Stimulated activated CD8-positive, alpha-beta memory T cell treated with anti-CD3 and anti-CD28 coated beads, Interleukin-7, amount 100 ng/mL, for 24 hours (primary cell): ENCODE measurements at regions not wholly inside any gene's neighbourhood (a gene's known extent, or its start where the extent isn't known, plus 50 kb on each side); places are given as distances from the start of the nearest gene placed in this dataset.

ENCODE experiments used
- DNase-seq: peaks from one replicate; pipeline ENCODE4 v3.0.0-alpha.2; 2020; ENCODE audit warnings: low read depth

DNA sequence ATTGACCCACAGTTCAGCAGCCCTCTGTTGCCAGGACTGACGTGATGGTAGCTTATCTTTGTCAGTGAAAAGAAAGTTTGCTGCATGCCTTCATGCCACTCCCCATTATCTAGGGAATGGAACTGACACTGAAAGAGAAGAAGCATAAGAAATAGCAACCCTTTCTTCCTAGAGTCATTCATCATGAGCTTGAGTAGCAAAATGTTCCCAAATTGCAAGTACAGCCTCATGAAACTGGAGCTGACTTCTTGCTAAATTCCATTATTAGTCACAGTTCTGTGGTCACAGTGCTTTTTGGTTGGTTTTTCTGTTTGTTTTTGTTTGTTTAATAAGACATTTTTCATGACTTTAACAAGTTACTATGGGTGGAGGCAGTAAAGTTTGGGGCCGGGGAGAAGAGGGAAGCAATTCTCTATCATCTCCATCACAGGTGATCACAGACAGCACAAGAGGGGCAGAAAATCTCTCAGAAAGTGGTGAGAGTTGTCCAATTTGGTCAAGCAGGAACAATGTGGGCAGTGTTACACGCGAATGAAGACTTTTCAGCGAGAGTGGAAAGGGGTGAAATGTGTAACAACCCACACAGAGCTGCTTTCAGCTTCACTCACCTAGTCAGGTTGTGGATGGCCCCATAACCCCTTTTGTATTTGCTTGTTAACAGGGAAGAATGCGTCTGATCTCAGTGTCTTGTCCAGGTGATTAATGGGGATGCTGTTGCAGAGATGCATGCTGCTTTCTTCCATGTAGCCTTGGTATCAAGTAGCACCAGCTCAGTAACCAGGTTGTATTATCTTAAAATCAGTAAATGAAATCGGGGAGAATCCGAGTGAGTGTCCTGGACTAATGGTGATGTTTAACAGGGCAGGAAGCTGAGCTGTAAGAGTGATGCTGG is 440.4 kb downstream of the DMRT2 start:
- DNase-seq: no peak

DNA sequence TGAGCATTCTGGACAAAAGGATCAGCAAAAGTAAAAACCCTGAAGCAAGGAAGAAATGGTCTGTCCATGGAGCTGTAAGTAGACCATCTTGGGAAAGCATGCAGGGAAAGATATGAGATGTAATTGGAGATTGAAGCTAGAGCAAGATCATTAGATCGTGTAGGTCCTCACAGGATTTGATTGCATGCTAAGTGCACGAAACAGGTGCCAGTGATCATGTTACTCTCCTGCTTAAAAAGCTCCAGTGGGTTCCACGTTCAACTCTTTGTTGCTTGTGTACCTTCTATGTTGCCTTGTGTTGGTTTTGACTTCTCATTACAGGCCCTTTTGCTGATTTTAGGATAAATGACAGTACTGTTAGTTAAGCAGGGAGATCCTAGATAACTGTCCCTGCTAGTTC is 442.0 kb downstream of the DMRT2 start:
- DNase-seq: no peak

DNA sequence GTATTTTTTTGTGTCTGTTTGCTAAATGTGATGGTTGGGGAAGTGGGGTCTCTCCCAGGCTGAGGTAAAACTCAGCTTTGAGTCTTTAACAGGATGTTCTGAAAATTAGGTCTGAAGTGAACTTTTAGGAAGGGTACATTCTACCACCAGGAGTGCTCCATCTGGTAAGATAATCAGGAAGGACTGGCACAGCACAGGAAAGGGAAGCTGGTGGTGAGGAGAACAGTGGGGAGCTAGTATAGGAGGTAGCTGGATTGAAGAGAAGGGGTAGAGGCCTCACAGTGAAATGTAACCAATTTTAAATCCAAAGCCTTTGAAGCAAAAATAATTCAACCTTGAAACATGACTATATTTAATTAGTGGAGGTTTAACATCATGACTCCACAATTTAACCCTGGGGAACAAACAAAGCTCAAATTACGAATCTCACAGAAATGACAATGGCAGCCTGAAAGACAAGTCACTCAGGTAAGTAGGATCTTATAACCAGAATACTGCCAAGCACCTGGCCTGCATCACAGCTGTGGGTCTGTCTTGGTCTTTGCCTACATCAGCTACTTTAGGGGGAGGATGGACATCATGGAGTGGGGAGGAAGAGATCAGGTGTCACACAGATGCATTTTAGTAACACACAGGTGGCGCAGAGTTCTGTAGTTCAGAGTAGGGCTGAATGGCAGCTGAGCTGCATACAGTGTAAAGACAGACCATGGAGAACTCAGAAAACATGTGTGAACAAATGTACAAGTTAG is 445.3 kb downstream of the DMRT2 start:
- DNase-seq: no peak

DNA sequence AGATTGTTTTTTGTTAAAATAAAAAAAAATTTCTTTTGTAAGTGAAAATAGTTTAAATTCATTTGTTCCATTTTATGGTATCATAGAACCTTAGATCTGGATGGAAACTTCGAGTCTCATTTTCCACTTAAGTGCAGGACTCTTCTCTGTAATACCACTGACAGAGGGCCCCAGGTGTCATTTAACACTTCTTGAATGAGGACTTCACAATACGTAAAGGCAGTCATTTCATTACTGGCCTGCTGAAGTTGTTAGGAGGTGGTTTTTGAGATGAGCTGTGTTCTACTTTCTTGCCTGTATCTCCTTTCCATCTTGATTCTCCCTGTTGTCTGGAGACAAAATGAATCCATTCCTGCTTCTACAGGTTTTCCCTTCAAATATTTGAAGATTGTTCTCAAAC is 455.3 kb downstream of the DMRT2 start:
- no peak for DNase-seq

DNA sequence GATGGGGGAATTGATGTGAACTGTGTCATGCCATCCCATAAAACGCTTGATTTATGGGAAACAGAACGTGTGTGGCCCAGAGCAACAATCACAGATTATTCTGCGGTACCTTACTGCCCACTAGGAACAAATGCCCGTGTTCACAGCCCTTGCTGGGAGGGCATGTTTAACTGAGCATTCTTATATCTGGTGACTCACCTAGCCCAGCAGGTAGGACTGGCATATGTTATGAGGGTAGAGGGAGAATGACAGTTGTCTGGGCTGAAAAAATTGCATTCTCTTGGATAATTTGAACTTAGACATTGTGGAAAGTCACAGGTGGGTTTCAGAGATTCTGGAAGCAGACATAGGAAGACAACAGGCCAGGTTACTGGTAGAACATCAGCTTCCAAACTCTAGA is 460.6 kb downstream of the DMRT2 start:
- DNase-seq: no peak

DNA sequence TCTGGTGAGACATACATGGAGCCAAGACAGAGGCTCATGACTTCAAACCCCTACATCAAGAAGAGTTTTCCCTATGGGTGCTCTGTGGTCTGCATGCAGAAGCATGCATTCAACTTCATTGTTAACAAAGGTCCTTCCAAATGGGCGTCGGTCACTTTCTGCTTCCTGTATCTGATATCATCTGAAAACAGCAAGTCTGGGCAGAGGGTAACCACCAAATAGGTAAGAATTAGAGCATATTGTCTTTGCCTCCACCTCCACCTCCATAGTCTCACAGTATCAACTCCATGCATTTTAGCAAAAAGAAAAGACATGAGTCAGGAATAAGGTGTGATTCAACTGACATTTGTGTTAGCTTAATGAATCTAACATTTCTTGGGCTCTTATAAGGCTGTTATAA is 462.9 kb downstream of the DMRT2 start:
- no peak for DNase-seq

DNA sequence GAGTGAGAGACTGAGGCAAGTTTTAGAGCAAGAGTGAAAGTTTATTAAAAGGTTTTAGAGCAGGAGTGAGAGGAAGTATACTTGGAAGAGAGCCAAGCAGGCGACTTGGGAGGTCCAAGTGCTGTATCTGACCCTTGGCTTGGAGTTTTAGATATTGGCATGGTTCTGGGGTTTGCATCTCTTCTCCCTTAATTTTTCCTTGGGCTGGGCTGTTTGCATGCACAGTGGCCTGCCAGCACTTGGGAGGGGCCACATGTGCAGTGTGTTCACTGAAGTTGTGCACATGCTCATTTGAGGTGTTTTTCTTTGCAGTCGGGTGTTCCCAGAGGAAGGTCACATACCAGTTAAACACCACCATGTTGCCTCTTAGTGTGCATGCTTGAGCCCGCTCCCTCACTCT is 464.1 kb downstream of the DMRT2 start:
- DNase-seq: no peak

DNA sequence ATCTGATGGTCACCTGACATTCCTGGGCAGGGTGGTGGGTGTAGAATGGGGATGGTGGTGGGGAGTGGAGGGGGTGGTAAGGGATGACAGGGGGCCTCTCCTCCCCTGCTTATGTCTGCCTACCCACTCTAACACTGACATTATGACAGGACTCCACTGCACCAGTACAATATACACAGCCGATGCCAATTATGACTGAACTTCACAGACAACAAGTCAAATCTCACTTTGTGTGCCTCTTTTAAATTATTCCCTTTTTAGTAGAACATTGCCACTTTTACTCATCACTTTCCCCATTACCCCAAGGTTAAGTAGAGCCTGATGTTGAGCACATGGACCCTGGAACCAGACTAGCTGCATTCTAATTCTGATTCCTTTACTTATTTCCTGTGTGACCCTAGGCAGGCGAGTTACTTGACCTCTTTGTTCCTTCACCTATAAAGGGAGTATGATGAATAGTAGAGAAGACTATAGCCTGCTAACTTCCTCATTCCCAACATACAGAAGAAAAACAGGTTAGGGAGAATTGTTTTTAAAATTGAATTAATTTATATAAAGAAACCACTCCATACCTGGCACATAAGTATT is 464.7 kb downstream of the DMRT2 start:
- DNase-seq: no peak

DNA sequence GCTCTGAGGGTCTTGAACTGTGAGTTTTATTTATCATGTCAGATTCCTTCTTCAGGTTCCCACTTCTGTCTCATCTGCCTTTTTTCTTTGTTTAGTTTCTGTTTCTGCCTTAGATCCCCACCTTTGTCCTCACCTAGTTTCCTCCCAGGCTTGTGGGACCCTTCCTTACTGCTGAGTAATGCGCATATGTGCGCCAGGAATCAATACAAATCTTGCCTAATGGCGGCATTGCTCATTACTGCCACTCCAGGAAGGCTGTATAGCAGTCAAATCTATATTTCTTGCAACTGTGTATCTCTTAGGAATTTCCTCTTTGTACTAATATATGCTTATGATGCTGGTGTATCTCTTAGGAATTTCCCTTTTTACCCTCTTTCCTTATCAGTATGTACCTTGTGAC is 465.4 kb downstream of the DMRT2 start:
- no peak for DNase-seq

DNA sequence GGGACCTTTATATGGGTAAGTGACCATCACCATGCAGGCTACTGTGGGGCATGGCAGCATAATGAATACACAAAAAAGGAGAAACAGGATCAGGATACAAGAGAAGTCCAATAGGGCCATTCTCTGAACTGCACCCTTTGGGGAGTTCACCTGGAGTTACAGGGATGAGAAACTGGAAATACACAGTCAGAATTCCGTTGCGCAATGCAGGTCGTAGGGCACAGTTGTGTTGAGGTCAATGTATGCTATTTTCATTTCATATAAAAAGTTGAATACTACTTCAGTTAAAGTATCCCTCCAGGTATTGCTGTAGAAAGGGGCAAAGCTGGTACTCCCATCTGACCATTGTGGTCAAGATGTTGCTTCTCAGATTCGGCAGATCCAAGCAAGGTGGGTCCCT is 471.4 kb downstream of the DMRT2 start:
- no peak for DNase-seq

DNA sequence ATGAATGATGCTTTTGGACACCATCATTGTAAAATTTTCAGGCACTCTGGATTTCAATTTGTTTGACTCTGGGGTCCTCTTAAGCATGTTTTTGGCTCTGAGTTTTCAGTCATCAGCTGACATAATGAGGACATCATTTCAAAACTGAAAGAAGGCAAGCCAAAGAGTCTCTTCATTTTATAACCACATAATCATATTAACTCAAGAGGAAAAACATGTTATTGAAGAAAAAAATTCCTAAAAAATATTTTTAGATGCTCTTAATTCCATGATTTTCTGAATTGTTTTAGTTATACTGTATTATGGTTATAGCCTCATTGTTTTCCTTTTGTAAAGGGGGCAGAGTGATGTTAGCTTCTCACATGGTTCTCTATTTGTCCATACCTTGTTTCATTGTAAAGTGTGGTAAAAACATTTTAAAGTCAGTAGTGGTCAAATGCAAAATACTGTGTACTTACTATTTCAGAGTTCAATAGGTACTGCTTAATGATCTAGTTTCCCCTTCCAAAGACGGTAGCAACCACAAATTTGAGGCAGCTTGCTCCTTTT is 472.1 kb downstream of the DMRT2 start:
- no peak for DNase-seq

DNA sequence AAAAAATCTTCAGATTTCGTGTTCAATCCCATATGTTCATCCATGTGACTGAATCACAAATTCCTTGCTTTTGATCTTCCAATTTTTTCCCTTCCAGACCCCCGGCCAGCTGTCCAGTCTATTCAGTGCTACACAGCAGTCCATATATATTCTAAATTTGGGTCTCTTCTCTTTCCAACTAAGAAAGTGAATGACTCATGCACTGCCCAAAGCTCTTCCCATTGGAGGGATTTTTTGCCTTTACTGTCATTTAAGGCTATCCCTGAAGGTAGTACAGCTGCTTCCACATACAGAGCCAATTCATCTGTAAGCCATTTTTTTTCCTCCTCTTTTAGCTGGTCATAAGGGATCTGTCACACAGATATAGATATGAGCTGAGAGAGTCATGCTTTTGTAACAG is 478.3 kb downstream of the DMRT2 start:
- DNase-seq: no peak

DNA sequence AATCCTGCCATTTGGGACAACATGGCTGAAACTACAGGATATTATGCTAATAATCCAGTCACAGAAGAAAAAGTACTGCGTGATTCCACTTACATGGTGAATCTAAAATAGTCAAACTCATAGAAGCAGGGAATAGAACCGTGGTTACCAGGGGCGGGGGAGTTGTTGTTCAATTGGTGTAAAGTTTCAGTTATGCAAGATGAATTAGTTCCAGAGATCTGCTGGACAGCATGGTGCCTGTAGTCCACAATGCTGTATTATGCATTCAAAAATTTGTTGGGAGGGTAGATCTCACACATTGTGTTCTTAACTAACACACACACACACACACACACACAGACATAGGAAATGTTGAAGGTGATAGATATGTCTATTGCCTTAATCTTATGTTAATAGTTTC is 480.5 kb downstream of the DMRT2 start:
- no peak for DNase-seq

DNA sequence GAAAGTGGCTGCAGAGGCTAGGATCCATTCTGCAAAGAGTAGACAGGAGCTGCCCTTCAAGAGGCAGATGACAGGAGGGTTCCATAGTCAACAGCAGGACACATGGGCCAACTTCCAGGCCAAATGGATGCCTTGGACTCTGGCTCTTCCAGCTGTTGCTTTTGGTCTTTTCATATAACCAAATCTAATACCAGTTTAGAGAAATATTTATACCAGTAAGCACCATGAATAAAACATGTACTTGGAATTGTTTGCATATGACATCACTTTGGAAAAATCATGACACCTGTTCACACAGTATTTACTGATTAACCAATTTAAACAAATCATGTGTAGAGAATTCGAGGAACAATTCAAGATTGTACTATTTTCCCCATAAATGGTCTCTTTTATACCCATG is 481.3 kb downstream of the DMRT2 start:
- DNase-seq: no peak

DNA sequence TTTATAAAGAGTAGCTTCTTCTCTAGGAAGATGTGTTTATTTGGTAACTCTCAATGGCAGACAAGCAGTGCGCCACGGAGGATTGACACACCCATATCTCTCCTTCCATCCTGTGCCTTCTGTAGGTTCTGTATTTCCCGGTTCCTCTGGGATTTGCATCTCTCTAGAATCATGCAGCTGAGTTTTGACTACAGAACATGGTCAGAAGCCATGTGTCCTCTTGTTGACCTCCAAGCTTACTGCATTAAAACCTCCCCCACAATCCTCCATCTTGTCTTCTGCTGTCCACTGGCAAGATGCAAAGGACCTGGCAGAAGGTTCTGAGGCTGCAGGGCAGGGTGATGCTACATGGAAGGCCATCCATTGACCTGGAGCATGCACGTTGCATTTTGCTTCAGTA is 482.0 kb downstream of the DMRT2 start:
- no peak for DNase-seq

DNA sequence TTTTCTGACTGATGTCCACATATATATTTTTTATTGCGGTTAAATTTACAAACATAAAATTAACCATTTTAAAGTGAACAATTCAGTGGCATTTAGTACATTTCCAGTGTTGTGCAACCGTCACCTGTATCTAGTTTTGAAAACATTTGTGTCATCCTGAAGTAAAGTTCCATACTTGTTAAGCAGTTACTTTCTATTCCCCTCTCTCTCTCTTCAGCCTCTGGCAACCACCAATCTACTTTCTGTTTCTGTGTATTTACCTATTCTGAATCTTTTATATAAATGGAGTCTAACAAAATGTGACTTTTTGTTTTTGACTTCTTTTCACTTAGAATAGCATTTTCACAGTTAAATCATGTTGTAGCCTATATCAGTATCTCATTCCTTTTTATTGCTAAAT is 480.1 kb upstream of the SMARCA2 start:
- DNase-seq: no peak

DNA sequence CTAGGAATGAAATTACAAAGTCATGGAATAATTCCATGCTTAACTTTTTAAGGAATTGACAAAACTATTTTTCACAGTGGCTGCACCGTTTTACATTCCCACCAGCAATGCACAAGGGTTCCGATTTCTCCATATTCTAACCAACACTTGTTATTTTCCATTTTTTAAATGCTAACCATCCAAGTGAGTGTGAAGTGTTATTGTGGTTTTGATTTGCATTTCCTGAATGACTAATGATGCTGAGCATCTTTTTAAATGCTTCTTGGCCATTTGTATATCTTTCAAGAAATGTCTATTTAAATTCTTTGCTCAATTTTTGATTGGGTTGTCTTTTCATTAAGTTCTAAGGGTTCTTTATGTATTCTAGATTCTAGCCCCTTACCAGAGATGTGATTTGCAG is 479.5 kb upstream of the SMARCA2 start:
- no peak for DNase-seq

DNA sequence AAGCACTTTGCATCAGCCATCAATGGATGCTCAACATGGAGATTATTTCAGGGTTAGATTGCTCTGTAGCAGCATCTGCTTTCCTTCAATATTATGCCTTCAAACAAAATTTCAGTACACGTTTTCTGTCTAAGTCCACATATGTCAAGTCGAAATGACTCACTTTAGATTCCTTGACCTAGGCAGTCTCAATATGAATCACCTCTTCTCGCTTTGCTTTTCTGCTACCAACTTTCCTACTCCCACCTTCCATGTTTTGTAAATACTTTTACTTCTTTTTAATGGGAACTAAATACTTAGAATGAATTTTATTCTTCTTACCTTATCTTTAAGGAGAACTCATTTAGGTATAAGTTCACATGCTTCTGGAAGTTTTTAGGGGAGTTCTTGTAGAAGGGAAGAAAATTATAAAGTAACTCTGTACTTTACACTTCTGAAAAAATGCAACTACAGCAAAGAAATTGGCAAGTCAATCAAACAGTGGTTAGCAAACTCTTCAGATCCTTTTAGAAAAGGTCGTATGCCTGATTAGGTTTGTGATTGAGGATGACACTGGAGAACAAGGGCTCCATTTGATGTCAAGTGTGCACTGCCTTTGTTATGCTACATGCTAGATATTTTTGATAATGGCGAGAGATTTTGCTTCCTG is 478.5 kb upstream of the SMARCA2 start:
- DNase-seq: no peak

DNA sequence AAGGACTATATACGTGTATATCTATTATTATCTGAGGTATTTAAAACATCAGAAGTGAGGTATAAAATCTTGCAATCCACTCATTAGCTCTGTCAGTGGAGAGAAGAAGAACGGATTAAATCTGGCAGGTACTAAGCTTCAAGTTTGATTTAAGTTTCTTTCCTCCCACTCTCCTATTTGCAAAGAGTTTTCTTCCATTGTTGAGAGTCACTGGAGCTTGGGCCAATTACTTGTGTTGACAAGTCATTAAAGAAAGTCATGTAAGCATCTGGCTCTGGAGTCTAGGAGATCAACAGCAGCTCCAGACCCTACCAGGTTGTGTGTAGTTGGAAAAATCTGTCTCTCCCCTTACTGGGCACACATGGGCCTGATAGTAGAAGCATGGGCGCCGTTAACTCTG is 476.8 kb upstream of the SMARCA2 start:
- no peak for DNase-seq

DNA sequence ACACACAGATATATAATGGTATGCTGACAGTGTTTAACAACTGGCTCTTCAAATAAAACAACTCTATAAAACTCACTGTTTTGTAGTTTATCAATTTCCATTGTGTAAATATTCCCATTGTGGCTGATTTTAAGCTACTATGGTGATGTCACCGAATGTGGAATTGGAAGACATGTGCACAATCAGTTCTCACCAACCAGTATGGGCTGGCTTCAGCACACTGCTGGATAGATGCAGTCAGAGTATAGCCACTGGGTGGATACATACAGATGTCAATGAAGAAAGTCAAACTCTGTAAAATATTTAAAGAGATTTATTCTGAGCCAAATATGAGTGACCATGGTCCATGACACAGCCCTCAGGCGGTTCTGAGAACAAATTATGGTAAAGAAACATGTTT is 475.9 kb upstream of the SMARCA2 start:
- DNase-seq: no peak

DNA sequence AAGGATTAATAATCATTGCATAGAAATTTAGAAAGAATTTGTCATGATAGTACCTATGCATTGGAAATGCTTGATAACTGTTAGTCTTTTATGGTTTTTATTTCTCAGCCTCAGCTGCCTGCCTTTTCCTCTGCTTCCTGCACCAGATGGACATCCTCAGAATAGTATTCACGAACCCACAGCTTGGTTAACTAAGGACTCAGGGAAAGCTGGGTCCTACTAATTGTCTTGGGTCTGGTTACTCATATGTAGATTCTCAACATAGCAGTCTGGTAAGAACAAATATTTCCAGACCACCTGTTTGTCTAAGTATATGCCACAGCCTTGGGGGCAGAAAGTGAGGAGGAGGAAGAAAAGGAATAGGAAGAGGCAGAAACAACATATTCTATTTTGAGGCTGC is 464.5 kb upstream of the SMARCA2 start:
- no peak for DNase-seq
